Activated CD4-positive, CD25-positive, alpha-beta regulatory T cell treated with anti-CD3 and anti-CD28 coated beads, Interleukin-2, amount 50 U/mL, for 24 hours (primary cell): ENCODE measurements at regions not wholly inside any gene's neighbourhood (a gene's known extent, or its start where the extent isn't known, plus 50 kb on each side); places are given as distances from the start of the nearest gene placed in this dataset.
A peak's percentile ranks its signal among the peaks of the same experiment; 100 is the strongest.
"Not testable (repeated sequence)": the region's sequence is repeated elsewhere in the genome, so short reads cannot be mapped to it uniquely, and the experiment has no call there.

Experiments
- ATAC-seq, 2 donors: fragments of 150-1000 bp; cut with Tn5 transposase; one replicate each; pipeline ENCODE4 v1.10.0; 2021; ENCODE audit warnings: mild to moderate bottlenecking in 1 of 2, moderate library complexity in 1 of 2

- ATAC-seq = no peak
Measured at GRCh38 chr1:194102607-194103006, 916.2 kb upstream of the B3GALT2 start.

GRCh38 chr1:194084755-194085154 lies 898.3 kb upstream of the B3GALT2 start:
- no peak for ATAC-seq

GRCh38 chr1:194081444-194081843 lies 895.0 kb upstream of the B3GALT2 start:
- ATAC-seq = no peak

GRCh38 chr1:194080826-194081225 lies 894.4 kb upstream of the B3GALT2 start:
- no peak for ATAC-seq

GRCh38 chr1:194078765-194079164 lies 892.4 kb upstream of the B3GALT2 start:
- no peak for ATAC-seq

GRCh38 chr1:194076646-194077045 lies 890.2 kb upstream of the B3GALT2 start:
- no peak for ATAC-seq

- no peak for ATAC-seq
Measured at GRCh38 chr1:194073833-194074232, 887.4 kb upstream of the B3GALT2 start.

GRCh38 chr1:194071205-194071604 lies 884.8 kb upstream of the B3GALT2 start:
- no peak for ATAC-seq

- no peak for ATAC-seq
Measured at GRCh38 chr1:194069831-194070218, 883.4 kb upstream of the B3GALT2 start.

- ATAC-seq = no peak
Measured at GRCh38 chr1:194069168-194069830, 882.9 kb upstream of the B3GALT2 start.

GRCh38 chr1:194068446-194069167 lies 882.2 kb upstream of the B3GALT2 start:
- ATAC-seq = no peak

GRCh38 chr1:194067772-194068171 lies 881.4 kb upstream of the B3GALT2 start:
- ATAC-seq = no peak

- ATAC-seq = no peak
Measured at GRCh38 chr1:194062962-194063361, 876.5 kb upstream of the B3GALT2 start.

GRCh38 chr1:194062526-194062925 lies 876.1 kb upstream of the B3GALT2 start:
- ATAC-seq = no peak

- ATAC-seq = no peak
Measured at GRCh38 chr1:194060481-194060880, 874.1 kb upstream of the B3GALT2 start.

- ATAC-seq = not testable (repeated sequence)
Measured at GRCh38 chr1:194058268-194058667, 871.9 kb upstream of the B3GALT2 start.

- peak in 1 of 2 donors; percentile 8 for ATAC-seq
Measured at GRCh38 chr1:194056169-194056568, 869.8 kb upstream of the B3GALT2 start.

- ATAC-seq = no peak
Measured at GRCh38 chr1:194055536-194055935, 869.1 kb upstream of the B3GALT2 start.

GRCh38 chr1:194052514-194053338 lies 866.3 kb upstream of the B3GALT2 start:
- ATAC-seq = peak; percentile 62 to 76

- ATAC-seq = no peak
Measured at GRCh38 chr1:194047921-194048320, 861.5 kb upstream of the B3GALT2 start.

- no peak for ATAC-seq
Measured at GRCh38 chr1:194047206-194047605, 860.8 kb upstream of the B3GALT2 start.

- no peak for ATAC-seq
Measured at GRCh38 chr1:194045416-194045815, 859.0 kb upstream of the B3GALT2 start.

GRCh38 chr1:194044892-194045291 lies 858.5 kb upstream of the B3GALT2 start:
- ATAC-seq = no peak
